Ishikawa (cell line): ENCODE measurements at regions not wholly inside any gene's neighbourhood (a gene's known extent, or its start where the extent isn't known, plus 50 kb on each side); places are given as distances from the start of the nearest gene placed in this dataset.

Experiments used
- CEBPB ChIP-seq: IDR thresholded peaks from 2 replicates; pipeline ENCODE4 v1.6.1; 2012
- RAD21 ChIP-seq: IDR thresholded peaks from 2 replicates; pipeline ENCODE4 v1.6.1; 2012; ENCODE audit warnings: low read depth
- TCF12 ChIP-seq: IDR thresholded peaks from 2 replicates; pipeline ENCODE4 v1.6.1; 2012; ENCODE audit warnings: low read depth
- YY1 ChIP-seq: IDR thresholded peaks from 2 replicates; pipeline ENCODE4 v1.6.1; 2012; ENCODE audit warnings: low read depth
- TF ChIP-seq, protein P1 (sequence below): IDR thresholded peaks from 2 replicates; pipeline ENCODE4 v1.6.1; 2012; ENCODE audit warnings: low read depth, mild to moderate bottlenecking

DNA sequence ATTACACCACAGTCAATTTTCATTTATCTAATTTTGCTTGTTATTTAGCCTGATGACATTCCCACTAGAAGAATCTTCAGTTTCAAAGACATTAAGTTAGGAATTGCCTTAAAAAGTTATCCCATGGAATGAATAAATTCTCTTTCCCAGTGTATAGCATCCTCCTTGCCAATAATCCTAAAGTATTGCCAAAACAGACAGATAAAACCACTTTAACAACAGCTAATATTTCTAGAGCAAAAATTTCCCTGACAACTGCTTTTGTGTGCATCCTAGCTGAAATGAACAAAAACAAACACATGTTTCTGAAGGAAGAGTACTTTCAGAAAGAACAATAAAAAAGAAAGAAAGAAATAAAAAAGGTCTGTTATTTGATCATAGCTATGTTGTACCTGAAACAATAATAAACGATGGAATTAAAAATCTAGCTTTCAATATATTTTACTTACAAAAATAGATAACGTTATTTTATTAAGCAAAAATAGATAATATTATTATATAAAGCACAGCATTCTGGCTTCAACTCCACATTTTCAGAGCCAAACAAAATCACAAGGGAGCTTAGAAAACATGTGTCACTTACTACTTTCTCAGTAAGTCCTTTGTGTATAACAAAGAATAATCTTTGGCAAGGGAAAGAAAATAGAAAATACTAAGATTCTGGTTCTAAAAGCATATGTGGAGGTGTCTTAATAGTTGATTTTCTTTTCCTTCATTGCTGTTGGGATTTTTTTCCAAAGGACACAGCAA lies 939.0 kb upstream of the CRIM1 start:
- TF ChIP-seq, protein P1, sequence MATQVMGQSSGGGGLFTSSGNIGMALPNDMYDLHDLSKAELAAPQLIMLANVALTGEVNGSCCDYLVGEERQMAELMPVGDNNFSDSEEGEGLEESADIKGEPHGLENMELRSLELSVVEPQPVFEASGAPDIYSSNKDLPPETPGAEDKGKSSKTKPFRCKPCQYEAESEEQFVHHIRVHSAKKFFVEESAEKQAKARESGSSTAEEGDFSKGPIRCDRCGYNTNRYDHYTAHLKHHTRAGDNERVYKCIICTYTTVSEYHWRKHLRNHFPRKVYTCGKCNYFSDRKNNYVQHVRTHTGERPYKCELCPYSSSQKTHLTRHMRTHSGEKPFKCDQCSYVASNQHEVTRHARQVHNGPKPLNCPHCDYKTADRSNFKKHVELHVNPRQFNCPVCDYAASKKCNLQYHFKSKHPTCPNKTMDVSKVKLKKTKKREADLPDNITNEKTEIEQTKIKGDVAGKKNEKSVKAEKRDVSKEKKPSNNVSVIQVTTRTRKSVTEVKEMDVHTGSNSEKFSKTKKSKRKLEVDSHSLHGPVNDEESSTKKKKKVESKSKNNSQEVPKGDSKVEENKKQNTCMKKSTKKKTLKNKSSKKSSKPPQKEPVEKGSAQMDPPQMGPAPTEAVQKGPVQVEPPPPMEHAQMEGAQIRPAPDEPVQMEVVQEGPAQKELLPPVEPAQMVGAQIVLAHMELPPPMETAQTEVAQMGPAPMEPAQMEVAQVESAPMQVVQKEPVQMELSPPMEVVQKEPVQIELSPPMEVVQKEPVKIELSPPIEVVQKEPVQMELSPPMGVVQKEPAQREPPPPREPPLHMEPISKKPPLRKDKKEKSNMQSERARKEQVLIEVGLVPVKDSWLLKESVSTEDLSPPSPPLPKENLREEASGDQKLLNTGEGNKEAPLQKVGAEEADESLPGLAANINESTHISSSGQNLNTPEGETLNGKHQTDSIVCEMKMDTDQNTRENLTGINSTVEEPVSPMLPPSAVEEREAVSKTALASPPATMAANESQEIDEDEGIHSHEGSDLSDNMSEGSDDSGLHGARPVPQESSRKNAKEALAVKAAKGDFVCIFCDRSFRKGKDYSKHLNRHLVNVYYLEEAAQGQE, result no peak
- TF ChIP-seq RAD21 (no peak), CEBPB (no peak), YY1 (no peak), TCF12 (no peak)
